Hypothalamus (tissue), 51 donors: ENCODE measurements at regions not wholly inside any gene's neighbourhood (a gene's known extent, or its start where the extent isn't known, plus 50 kb on each side); places are given as distances from the start of the nearest gene placed in this dataset.
A peak's percentile ranks its signal among the peaks of the same experiment; 100 is the strongest.

Experiments used
- DNase-seq, 51 donors: peaks; one replicate each; lab custom pipeline; 2025; lab: John Stamatoyannopoulos, UW

DNA sequence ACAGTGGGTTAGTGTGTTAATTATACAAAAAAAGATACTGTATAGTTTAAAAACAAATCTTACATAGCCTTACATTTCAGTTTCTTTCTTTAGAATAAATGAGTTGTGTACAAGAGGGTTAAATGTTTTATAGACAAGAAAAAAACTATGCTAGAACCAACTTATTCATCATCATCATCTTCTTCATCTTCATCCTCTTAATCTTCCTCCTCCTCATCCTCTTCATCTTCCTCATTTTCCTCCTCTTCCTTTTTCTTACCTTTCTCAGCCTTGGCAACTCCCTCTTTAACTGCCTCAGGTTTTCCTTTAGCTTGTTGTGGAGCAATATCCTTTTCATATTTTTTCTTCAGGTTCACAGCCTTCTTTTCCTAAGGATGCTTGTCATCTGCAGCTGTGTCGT is 53.7 kb downstream of the RPS12 start:
- DNase-seq, result no peak

- DNase-seq, result no peak
Measured at GRCh38 chr6:132872923-132873322, 58.6 kb downstream of the RPS12 start.

- DNase-seq, result no peak
Measured at GRCh38 chr6:132877003-132877402, 62.6 kb downstream of the RPS12 start.

GRCh38 chr6:132887204-132887603 is 72.8 kb downstream of the RPS12 start:
- no peak for DNase-seq

DNA sequence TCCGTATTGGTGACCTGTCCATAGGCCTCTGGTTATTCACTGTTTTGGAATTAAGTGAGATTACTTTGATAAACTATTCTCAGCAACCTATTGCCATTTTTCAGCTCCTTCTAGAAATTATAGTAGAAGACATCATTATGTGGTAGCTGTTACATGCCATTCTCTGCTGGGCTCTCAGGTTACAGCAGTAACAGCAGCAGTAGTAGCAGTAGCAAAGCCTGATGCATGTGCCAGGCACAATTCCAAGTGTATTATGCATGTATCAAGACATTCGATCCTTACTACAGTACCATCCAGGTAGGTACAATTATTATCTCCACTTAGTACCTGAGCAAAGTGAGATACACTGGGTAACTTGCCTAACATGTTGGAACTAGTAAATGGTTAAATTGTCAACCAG is 74.3 kb downstream of the RPS12 start:
- no peak for DNase-seq

GRCh38 chr6:132892929-132893771 is 78.8 kb downstream of the RPS12 start:
- no peak for DNase-seq

- no peak for DNase-seq
Measured at GRCh38 chr6:132893772-132894490, 79.6 kb downstream of the RPS12 start.

DNA sequence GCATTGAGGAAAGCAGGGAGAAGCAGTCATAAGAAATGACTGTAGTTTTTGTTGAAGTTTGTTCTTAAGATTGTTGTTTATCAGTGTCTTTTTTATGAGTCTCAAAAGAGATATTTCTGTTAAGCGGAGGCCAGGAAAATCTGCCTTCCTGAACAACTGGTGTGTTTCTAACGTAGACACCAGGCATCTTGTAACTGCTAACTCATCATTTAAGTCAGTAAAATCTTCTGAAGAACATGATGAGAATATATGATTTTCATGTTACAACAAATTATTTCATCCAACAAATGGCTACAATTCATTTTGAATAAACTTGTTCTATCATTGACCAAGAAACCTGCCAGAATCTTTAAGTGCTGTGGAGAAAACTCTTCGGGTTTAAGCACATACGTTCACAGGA is 84.0 kb downstream of the RPS12 start:
- DNase-seq, result no peak

DNA sequence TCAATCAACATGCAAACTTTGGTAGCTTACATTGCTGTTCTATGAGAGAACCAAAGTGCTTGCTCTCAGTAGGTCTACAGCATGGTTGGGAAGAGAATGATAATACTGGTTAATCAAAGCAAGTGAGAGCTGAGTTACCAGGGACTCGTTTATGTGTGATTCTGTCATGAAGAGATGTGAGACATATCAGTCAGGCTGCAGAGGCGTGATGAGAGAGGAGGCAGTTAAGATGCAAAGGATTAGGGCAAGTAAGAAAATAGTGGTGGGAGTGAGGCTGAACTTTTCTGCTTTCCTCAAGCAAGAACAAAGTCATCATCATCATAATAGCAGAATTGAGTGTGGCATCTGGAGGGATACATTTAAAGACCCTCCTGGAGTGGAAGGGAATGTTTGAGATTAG is 86.5 kb downstream of the RPS12 start:
- no peak for DNase-seq

DNA sequence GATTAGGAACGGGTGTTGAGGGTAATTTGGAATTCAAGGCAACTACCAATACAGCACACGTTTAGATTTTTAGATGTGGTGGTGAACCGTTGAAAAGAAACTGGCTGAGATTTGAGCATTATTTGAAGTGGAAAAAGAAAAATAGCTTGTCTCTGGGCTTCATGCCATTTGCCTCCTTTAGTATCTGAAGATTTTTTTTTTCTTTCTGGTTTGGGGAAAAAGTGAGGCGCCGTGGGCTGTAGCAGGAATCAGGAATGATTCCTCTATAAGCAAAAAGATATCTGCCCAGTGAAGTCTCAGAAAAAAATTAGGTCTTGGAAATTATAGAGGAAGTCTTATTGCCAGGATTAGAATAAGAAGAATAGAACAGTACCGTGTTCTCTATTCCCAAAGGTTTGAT is 88.5 kb downstream of the RPS12 start:
- no peak for DNase-seq

DNA sequence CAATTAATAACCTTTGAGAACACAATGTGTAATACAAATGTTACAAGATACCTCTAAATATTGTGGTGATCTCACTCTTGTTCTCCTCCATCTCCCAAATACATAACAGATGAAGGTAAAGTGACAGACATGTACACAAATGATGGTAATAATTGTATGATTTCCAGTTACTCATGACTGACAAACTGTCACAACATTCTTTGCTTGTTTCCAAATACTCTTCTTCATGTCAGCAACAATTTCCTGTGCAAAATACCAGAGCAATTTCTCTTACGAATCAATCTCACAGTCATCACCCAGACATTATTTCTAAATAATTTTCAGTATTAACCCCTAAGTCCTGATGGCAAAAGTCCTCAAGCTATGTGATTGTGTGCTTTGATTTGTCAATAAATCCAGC is 92.9 kb downstream of the RPS12 start:
- DNase-seq, result no peak

DNA sequence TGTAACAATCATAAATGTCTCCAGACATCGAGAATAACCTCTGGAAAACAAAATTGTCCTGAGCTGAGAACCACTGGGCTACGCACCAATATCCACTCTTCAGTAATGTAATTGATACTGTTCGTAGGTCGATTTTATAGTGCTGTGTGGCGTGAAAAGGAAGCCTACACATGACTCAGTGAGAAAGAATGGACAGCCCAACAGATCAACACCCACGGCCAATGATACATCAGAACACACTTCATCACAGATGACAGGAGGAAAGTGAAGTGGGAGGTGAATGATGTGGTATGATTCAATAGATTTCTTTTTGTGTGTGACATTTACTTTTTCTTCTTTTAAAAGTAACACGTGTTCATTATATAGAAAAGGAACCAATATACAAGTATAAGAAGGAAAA is 93.5 kb downstream of the RPS12 start:
- DNase-seq, result no peak

GRCh38 chr6:132909742-132910141 is 95.4 kb downstream of the RPS12 start:
- no peak for DNase-seq

- DNase-seq, result no peak
Measured at GRCh38 chr6:132910759-132911158, 96.4 kb downstream of the RPS12 start.

- peak in 10 of 51 donors; percentile 1 to 49 (median 8) for DNase-seq
Measured at GRCh38 chr6:132919045-132919860, 104.9 kb downstream of the RPS12 start.

DNA sequence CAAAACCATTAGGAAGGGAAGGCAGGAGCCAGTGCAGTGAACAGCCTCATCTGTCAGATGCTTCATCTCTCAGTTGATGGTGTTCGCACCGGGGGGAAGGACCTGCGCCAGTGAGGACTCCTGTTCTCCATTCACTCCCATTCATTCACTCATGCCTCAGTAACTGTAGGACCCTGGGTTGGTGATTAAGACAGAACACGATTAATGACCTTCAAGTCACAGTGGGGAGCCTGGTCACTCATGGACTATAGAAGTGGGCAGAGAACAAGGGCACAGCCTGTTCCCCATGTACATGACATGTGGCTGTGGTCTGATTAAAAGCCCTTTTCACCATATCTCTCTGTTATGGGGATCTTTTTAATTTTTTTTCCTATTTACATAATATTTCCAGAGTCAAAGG is 113.3 kb downstream of the RPS12 start:
- no peak for DNase-seq

- DNase-seq, result no peak
Measured at GRCh38 chr6:132929141-132929540, 114.8 kb downstream of the RPS12 start.

GRCh38 chr6:132931313-132931712 is 116.9 kb downstream of the RPS12 start:
- no peak for DNase-seq

DNA sequence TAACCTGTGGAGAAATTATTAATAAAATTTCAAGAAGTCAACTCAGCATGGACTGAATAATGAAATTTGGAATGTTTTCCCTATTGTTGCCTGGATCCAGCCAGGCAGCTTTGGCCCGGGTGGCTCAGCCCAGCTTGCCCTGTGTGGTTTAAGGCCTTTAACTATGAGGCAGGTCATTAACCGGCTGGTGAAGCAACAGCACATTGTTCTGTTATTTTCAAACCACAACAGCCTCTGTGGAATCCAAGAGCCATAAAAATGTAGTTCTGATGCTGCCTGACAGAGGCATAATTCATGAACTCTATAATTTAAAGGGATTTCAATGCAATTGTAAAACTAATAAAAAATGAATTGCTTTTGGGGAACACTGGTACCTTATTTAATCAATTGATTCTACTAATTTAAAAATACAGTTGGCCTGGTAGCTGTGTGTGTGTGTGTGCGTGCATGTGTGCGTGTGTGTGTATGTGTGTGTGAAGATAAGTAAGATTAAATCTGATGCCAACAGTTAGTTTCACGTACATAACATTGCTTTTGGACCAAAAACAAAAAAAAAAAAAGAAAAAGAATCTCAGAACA is 117.7 kb downstream of the RPS12 start:
- DNase-seq, result no peak

- DNase-seq, result no peak
Measured at GRCh38 chr6:132932588-132932987, 118.2 kb downstream of the RPS12 start.

DNA sequence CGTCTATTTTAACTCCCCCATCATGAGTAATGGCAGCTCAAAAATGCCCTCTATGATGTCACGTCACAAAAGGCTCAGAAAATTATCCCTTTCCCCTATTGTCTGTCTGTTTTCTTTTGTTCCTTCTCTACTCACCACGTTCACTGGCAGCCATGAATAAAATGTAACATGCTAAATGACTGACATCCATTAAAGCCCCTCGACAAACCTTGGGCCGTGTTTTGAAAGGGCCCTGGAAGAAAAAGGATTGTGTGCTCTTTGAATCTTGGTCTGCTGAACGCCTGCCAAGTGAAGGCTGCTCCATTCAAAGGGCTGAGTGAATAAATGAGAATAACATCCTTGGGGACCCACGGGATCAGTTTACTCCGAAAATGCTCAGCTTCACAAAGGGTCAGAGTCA is 118.7 kb downstream of the RPS12 start:
- DNase-seq, result peak in 11 of 51 donors; percentile 1 to 20 (median 5)
